SK-N-MC (cell line): ENCODE measurements at regions not wholly inside any gene's neighbourhood (a gene's known extent, or its start where the extent isn't known, plus 50 kb on each side); places are given as distances from the start of the nearest gene placed in this dataset.
A peak's percentile ranks its signal among the peaks of the same experiment; 100 is the strongest.

Source experiments
- DNase-seq: peaks from one replicate; pipeline ENCODE4 v3.0.0-alpha.2; 2011; ENCODE audit warnings: low read depth, low spot score
- H3K27ac ChIP-seq: fragments of 200-600 bp; sonication (generic); 2 replicates; pipeline ENCODE4 v1.5.1; 2016; ENCODE audit warnings: mixed run types
- H3K36me3 ChIP-seq: fragments of 200-600 bp; sonication (generic); 2 replicates; pipeline ENCODE4 v1.6.1; 2017; ENCODE audit warnings: antibody characterized with exemption, low read length, mixed read lengths; ENCODE audit not compliant: insufficient read depth
- H3K4me3 ChIP-seq: fragments of 200-600 bp; sonication (generic); 2 replicates; pipeline ENCODE4 v1.5.1; 2016
- H3K9ac ChIP-seq: fragments of 200-600 bp; sonication (generic); 2 replicates; pipeline ENCODE4 v1.8.0; 2017; ENCODE audit warnings: mixed run types, mixed read lengths; ENCODE audit not compliant: insufficient read length
- H3K9me3 ChIP-seq: fragments of 200-600 bp; sonication (generic); 2 replicates; pipeline ENCODE4 v1.6.1; 2017; ENCODE audit warnings: low read depth, mild to moderate bottlenecking, antibody characterized with exemption, low read length, moderate library complexity, mixed read lengths
- EZH2 ChIP-seq: fragments of 200-600 bp; sonication (generic); IDR thresholded peaks from one replicate; pipeline ENCODE4 v1.6.1; 2017; ENCODE audit warnings: antibody characterized with exemption
- FOXP2 ChIP-seq: optimal IDR thresholded peaks from 2 replicates; pipeline ENCODE3; 2011; ENCODE audit warnings: mild to moderate bottlenecking, moderate library complexity; ENCODE audit not compliant: insufficient read depth; ENCODE audit errors: extremely low read length, control extremely low read depth
- POLR2AphosphoS5 ChIP-seq: IDR thresholded peaks from 2 replicates; pipeline ENCODE4 v1.6.1; 2012; ENCODE audit warnings: mild to moderate bottlenecking, low read depth, low read length, borderline replicate concordance

- TF ChIP-seq POLR2AphosphoS5 (no peak), FOXP2 (no peak), EZH2 (no peak)
- no peak overlapping the region for H3K9ac ChIP-seq
- no peak overlapping the region for H3K27ac ChIP-seq
- H3K9me3 ChIP-seq, result no peaks in the 10 kb centered on the region
- no peaks in the 10 kb centered on the region for H3K36me3 ChIP-seq
- H3K4me3 ChIP-seq, result no peak overlapping the region
- no peak for DNase-seq
These were observed 933.9 kb downstream of the EPHA7 start for GRCh38 chr6:92485487-92485886.

- Histone ChIP-seq H3K27ac (peak overlapping the region; percentile 66), H3K9ac (no peak overlapping the region), H3K36me3 (no peaks in the 10 kb centered on the region), H3K4me3 (no peak overlapping the region), H3K9me3 (peaks cover 5% of the 10 kb centered on the region; the same call in 1 of the 2 replicates)
- peak; percentile 90 for TF ChIP-seq FOXP2
- no peak for TF ChIP-seq EZH2
- peak; percentile 75 for DNase-seq
These were observed 939.5 kb downstream of the EPHA7 start for GRCh38 chr6:92479831-92480230.

GRCh38 chr6:92473056-92473455 lies 946.3 kb downstream of the EPHA7 start:
- H3K9ac ChIP-seq, result no peak overlapping the region
- TF ChIP-seq POLR2AphosphoS5 (no peak), FOXP2 (no peak), EZH2 (no peak)
- no peak for DNase-seq

GRCh38 chr6:92469186-92469828 lies 950.1 kb downstream of the EPHA7 start:
- TF ChIP-seq POLR2AphosphoS5 (no peak), FOXP2 (no peak), EZH2 (no peak)
- H3K27ac ChIP-seq, result no peak overlapping the region
- no peak overlapping the region for H3K4me3 ChIP-seq

More at GRCh38 chr6:92473056-92473455, 946.3 kb downstream of the EPHA7 start:
- Histone ChIP-seq H3K36me3 (no peaks in the 10 kb centered on the region), H3K27ac (no peak overlapping the region), H3K4me3 (no peak overlapping the region), H3K9me3 (peaks cover 5% of the 10 kb centered on the region; the same call in 1 of the 2 replicates)

GRCh38 chr6:92468066-92468465 lies 951.3 kb downstream of the EPHA7 start:
- H3K27ac ChIP-seq, result no peak overlapping the region
- no peak for TF ChIP-seq FOXP2
- no peak for TF ChIP-seq POLR2AphosphoS5
- no peak for TF ChIP-seq EZH2
- H3K9ac ChIP-seq, result no peak overlapping the region
- H3K36me3 ChIP-seq, result no peaks in the 10 kb centered on the region
- DNase-seq, result no peak
- H3K9me3 ChIP-seq, result no peaks in the 10 kb centered on the region
- H3K4me3 ChIP-seq, result no peak overlapping the region

More at GRCh38 chr6:92469186-92469828, 950.1 kb downstream of the EPHA7 start:
- Histone ChIP-seq H3K36me3 (no peaks in the 10 kb centered on the region), H3K9ac (no peak overlapping the region), H3K9me3 (no peaks in the 10 kb centered on the region)
- DNase-seq, result no peak

- no peak for TF ChIP-seq POLR2AphosphoS5
- no peak for TF ChIP-seq FOXP2
- no peak for TF ChIP-seq EZH2
- Histone ChIP-seq H3K36me3 (no peaks in the 10 kb centered on the region), H3K4me3 (no peak overlapping the region), H3K27ac (no peak overlapping the region), H3K9me3 (no peaks in the 10 kb centered on the region), H3K9ac (no peak overlapping the region)
- no peak for DNase-seq
These were observed 959.2 kb downstream of the EPHA7 start for GRCh38 chr6:92460133-92460532.

- Histone ChIP-seq H3K9ac (no peak overlapping the region), H3K36me3 (no peaks in the 10 kb centered on the region), H3K4me3 (no peak overlapping the region), H3K27ac (no peak overlapping the region), H3K9me3 (no peaks in the 10 kb centered on the region)
- no peak for DNase-seq
- no peak for TF ChIP-seq EZH2
- TF ChIP-seq FOXP2, result no peak
- TF ChIP-seq POLR2AphosphoS5, result no peak
These were observed 959.8 kb downstream of the EPHA7 start for GRCh38 chr6:92459606-92460005.

GRCh38 chr6:92446052-92446451 lies 973.3 kb downstream of the EPHA7 start:
- H3K9ac ChIP-seq, result no peak overlapping the region
- no peak overlapping the region for H3K4me3 ChIP-seq
- no peaks in the 10 kb centered on the region for H3K36me3 ChIP-seq
- no peaks in the 10 kb centered on the region for H3K9me3 ChIP-seq
- H3K27ac ChIP-seq, result no peak overlapping the region
- no peak for DNase-seq
- TF ChIP-seq EZH2, result no peak
- TF ChIP-seq FOXP2, result no peak
- TF ChIP-seq POLR2AphosphoS5, result no peak

GRCh38 chr6:92433911-92434310 lies 985.4 kb downstream of the EPHA7 start:
- Histone ChIP-seq H3K9me3 (peaks cover 2% of the 10 kb centered on the region; the same call in 1 of the 2 replicates), H3K4me3 (no peak overlapping the region), H3K36me3 (no peaks in the 10 kb centered on the region), H3K9ac (no peak overlapping the region), H3K27ac (no peak overlapping the region)
- DNase-seq, result no peak
- TF ChIP-seq EZH2 (no peak), FOXP2 (no peak), POLR2AphosphoS5 (no peak)
